PC-3 (cell line): ENCODE measurements at regions not wholly inside any gene's neighbourhood (a gene's known extent, or its start where the extent isn't known, plus 50 kb on each side); places are given as distances from the start of the nearest gene placed in this dataset.

Source experiments
- ATAC-seq: fragments of 200-7000 bp; cut with Tn5 transposase; 2 replicates; pipeline ENCODE4 v1.9.1; 2020; ENCODE audit warnings: mild to moderate bottlenecking, moderate library complexity
- BruUV-seq: library from RNA; stranded (reverse); fragments of 400-500 nt; replicated peaks from 2 replicates; lab custom pipeline; 2021; lab: Mats Ljungman, UMichigan
- CTCF ChIA-PET: fragments of 300-600 bp; sonication (Branson Sonifier 250); formaldehyde crosslinking; loops from one replicate; lab custom pipeline; 2022; ENCODE audit warnings: antibody characterized with exemption; lab: Charles Lee
- POLR2A ChIA-PET: fragments of 300-600 bp; sonication (Branson Sonifier 250); formaldehyde crosslinking; loops from one replicate; lab custom pipeline; 2022; ENCODE audit warnings: antibody characterized with exemption; ENCODE audit not compliant: unreplicated experiment; lab: Charles Lee
- DNase-seq: peaks from one replicate; pipeline ENCODE4 v3.0.0-alpha.2; 2015
- H2AFZ ChIP-seq: fragments of 300-600 bp; sonication (generic); 2 replicates; pipeline ENCODE4 v1.6.0; 2016; ENCODE audit warnings: antibody characterized with exemption, low read length
- H3F3A ChIP-seq: fragments of 300-600 bp; sonication (generic); one replicate; pipeline ENCODE4 v1.6.0; 2017; ENCODE audit warnings: antibody characterized with exemption, low read length, control low read depth, mild to moderate bottlenecking; ENCODE audit not compliant: unreplicated experiment
- H3K27ac ChIP-seq: fragments of 300-600 bp; sonication (generic); 2 replicates; pipeline ENCODE4 v1.5.1; 2016; ENCODE audit warnings: mild to moderate bottlenecking, low read length
- H3K27me3 ChIP-seq: fragments of 300-600 bp; sonication (generic); 2 replicates; pipeline ENCODE4 v1.6.1; 2016; ENCODE audit warnings: low read length, mixed read lengths
- H3K36me3 ChIP-seq: fragments of 300-600 bp; sonication (generic); 2 replicates; pipeline ENCODE4 v1.6.1; 2016; ENCODE audit warnings: low read depth, mixed run types, low read length, mixed read lengths
- H3K4me1 ChIP-seq: fragments of 300-600 bp; sonication (generic); 2 replicates; pipeline ENCODE4 v1.5.1; 2016; ENCODE audit warnings: low read length; ENCODE audit not compliant: insufficient read depth
- H3K4me2 ChIP-seq: fragments of 300-600 bp; sonication (generic); 2 replicates; pipeline ENCODE4 v1.6.0; 2016; ENCODE audit warnings: low read length
- H3K4me3 ChIP-seq: fragments of 300-600 bp; sonication (generic); 2 replicates; pipeline ENCODE4 v1.5.1; 2016; ENCODE audit warnings: mild to moderate bottlenecking, low read length, mixed read lengths
- H3K79me2 ChIP-seq: fragments of 300-600 bp; sonication (generic); 2 replicates; pipeline ENCODE4 v1.6.1; 2017; ENCODE audit warnings: low read length, mixed read lengths
- H3K9ac ChIP-seq: fragments of 300-600 bp; sonication (generic); 2 replicates; pipeline ENCODE4 v1.6.0; 2016; ENCODE audit warnings: mild to moderate bottlenecking, low read length
- H3K9me2 ChIP-seq: fragments of 300-600 bp; sonication (generic); replicated peaks from 2 replicates; pipeline ENCODE4 v1.6.1; 2016; ENCODE audit warnings: mixed run types, low read length, mixed read lengths
- H3K9me3 ChIP-seq: fragments of 300-600 bp; sonication (generic); 2 replicates; pipeline ENCODE4 v1.6.1; 2016; ENCODE audit warnings: low read length, mixed read lengths
- H4K20me1 ChIP-seq: fragments of 300-600 bp; sonication (generic); 2 replicates; pipeline ENCODE4 v1.6.1; 2016; ENCODE audit warnings: low read length, mixed read lengths
- EZH2 ChIP-seq: fragments of 300-600 bp; sonication (generic); IDR thresholded peaks from one replicate; pipeline ENCODE4 v1.6.1; 2017; ENCODE audit warnings: antibody characterized with exemption, mild to moderate bottlenecking, low read length; ENCODE audit not compliant: unreplicated experiment
- EZH2phosphoT487 ChIP-seq: fragments of 300-600 bp; sonication (generic); IDR thresholded peaks from 2 replicates; pipeline ENCODE4 v1.6.1; 2018; ENCODE audit warnings: mild to moderate bottlenecking, antibody characterized with exemption, low read length, borderline replicate concordance
- intact Hi-C: fragments of 100-400 bp; cut with micrococcal nuclease; formaldehyde crosslinking; loops from 2 replicates; pipeline ENCODE4 v1.9.0; 2023
- TF ChIP-seq, protein P1 (sequence below): fragments of 300-600 bp; sonication (generic); conservative IDR thresholded peaks from 2 replicates; pipeline ENCODE4 v1.5.1; 2017; ENCODE audit warnings: antibody characterized with exemption, low read depth, mild to moderate bottlenecking, low read length

DNA sequence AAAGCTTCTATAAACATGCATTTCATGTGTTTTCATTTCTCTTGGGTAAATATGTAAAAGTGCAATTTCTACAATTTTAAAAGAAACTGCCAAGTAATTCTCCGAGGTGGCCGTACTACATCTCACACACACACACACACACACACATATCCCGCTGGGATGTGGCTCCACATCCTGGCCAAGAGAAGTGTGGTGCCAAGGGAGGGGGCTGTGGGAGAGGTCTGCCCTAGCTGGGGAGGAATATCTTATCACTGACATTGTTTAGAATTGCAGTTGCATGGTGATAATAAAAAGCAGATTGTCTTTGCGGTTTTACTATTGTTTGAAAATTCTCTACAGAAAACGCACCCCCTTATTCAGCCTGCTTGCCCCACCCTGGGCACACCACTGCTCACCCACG lies 558.4 kb downstream of the BNC2 start:
- no peaks in the 10 kb centered on the region for H3K9me2 ChIP-seq
- intact Hi-C loops = no loop called here
- ATAC-seq (no peak), DNase-seq (no peak)
- H3F3A ChIP-seq = no peaks in the 10 kb centered on the region
- H2AFZ ChIP-seq = no peak overlapping the region
- H3K9ac ChIP-seq = no peak overlapping the region
- BruUV-seq = no TSS peak
- no peak for TF ChIP-seq EZH2phosphoT487
- TF ChIP-seq EZH2 = no peak
- TF ChIP-seq, protein P1, sequence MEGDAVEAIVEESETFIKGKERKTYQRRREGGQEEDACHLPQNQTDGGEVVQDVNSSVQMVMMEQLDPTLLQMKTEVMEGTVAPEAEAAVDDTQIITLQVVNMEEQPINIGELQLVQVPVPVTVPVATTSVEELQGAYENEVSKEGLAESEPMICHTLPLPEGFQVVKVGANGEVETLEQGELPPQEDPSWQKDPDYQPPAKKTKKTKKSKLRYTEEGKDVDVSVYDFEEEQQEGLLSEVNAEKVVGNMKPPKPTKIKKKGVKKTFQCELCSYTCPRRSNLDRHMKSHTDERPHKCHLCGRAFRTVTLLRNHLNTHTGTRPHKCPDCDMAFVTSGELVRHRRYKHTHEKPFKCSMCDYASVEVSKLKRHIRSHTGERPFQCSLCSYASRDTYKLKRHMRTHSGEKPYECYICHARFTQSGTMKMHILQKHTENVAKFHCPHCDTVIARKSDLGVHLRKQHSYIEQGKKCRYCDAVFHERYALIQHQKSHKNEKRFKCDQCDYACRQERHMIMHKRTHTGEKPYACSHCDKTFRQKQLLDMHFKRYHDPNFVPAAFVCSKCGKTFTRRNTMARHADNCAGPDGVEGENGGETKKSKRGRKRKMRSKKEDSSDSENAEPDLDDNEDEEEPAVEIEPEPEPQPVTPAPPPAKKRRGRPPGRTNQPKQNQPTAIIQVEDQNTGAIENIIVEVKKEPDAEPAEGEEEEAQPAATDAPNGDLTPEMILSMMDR = no peak
- no peaks in the 10 kb centered on the region for H3K36me3 ChIP-seq
- no peaks in the 10 kb centered on the region for H3K4me1 ChIP-seq
- no peak overlapping the region for H3K4me2 ChIP-seq
- H3K9me3 ChIP-seq = no peaks in the 10 kb centered on the region
- no peaks in the 10 kb centered on the region for H3K27me3 ChIP-seq
- H3K79me2 ChIP-seq = no peaks in the 10 kb centered on the region
- H4K20me1 ChIP-seq = no peaks in the 10 kb centered on the region
- H3K4me3 ChIP-seq = no peak overlapping the region
- POLR2A ChIA-PET = no interaction called here
- no peak overlapping the region for H3K27ac ChIP-seq
- CTCF ChIA-PET = no interaction called here

DNA sequence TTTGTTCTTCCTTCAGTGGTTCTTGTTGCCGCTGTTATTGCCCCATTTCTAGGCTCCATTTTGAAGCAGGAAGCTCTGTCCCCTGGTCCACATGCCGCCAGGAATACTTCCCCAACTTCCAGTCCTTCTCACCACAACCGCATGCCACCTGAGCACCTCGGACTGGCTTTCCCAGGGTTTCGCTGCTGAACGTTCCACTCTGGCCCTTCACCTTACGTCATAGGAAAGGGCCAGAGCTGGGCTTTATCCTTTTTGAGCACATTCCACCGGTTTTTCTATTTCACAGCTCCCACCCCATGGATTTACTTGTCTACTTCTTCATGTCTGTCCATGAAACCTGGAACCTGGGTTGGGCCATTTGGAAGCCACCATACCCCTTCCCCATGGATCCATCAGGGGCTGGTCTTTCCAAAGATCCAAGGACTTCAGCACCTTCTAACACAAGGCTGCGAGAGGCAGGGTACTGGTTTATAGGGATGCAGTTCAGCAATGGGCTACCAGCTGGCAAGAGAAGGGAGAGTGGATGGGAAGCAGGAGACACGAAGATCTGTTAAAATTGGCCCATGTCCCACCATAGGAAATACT lies 557.4 kb downstream of the BNC2 start:
- Histone ChIP-seq H3K4me3 (no peak overlapping the region), H3K4me1 (no peaks in the 10 kb centered on the region), H2AFZ (no peak overlapping the region), H3K79me2 (no peaks in the 10 kb centered on the region), H3K27me3 (no peaks in the 10 kb centered on the region), H3K4me2 (no peak overlapping the region), H3K9ac (no peak overlapping the region), H3K9me3 (no peaks in the 10 kb centered on the region), H3K27ac (no peak overlapping the region), H3F3A (no peaks in the 10 kb centered on the region), H4K20me1 (no peaks in the 10 kb centered on the region), H3K9me2 (no peaks in the 10 kb centered on the region), H3K36me3 (no peaks in the 10 kb centered on the region)
- DNase-seq = no peak
- TF ChIP-seq EZH2 = no peak
- TF ChIP-seq, protein P1 = no peak
- TF ChIP-seq EZH2phosphoT487 = no peak
- intact Hi-C loops = no loop called here
- no TSS peak for BruUV-seq
- POLR2A ChIA-PET = no interaction called here
- ATAC-seq = no peak
- CTCF ChIA-PET = no interaction called here

DNA sequence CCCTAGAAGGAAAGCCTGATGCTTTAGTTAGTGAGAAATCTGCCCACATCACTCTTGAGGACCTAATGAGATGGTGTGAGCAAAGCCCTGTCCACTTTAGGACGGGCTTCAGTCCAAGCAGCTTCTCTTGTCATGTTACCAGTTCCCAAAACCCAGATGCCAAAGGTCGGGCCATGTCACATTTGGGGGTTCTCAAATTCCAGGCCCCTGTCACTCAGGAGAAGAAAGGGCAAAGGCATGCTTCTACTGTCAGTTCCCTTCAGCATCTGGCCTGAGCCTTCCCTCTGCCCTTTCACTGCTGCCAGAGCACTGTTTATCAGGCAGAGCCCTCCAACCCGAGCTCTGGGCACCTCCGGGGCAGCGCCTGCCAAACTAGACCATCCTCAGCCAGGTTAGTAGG lies 556.0 kb downstream of the BNC2 start:
- no peaks in the 10 kb centered on the region for H3K4me1 ChIP-seq
- H3F3A ChIP-seq = no peaks in the 10 kb centered on the region
- CTCF ChIA-PET = no interaction called here
- ATAC-seq = no peak
- H3K27ac ChIP-seq = no peak overlapping the region
- DNase-seq = no peak
- no peaks in the 10 kb centered on the region for H4K20me1 ChIP-seq
- H3K9ac ChIP-seq = no peak overlapping the region
- no peaks in the 10 kb centered on the region for H3K27me3 ChIP-seq
- POLR2A ChIA-PET = no interaction called here
- no peak overlapping the region for H3K4me2 ChIP-seq
- H3K36me3 ChIP-seq = no peaks in the 10 kb centered on the region
- intact Hi-C loops = no loop called here
- no TSS peak for BruUV-seq
- no peak overlapping the region for H2AFZ ChIP-seq
- H3K9me2 ChIP-seq = no peaks in the 10 kb centered on the region
- no peaks in the 10 kb centered on the region for H3K9me3 ChIP-seq
- TF ChIP-seq EZH2 (no peak), EZH2phosphoT487 (no peak)
- TF ChIP-seq, protein P1 = no peak
- no peaks in the 10 kb centered on the region for H3K79me2 ChIP-seq
- no peak overlapping the region for H3K4me3 ChIP-seq
